Panc1 (cell line): ENCODE measurements at regions not wholly inside any gene's neighbourhood (a gene's known extent, or its start where the extent isn't known, plus 50 kb on each side); places are given as distances from the start of the nearest gene placed in this dataset.
A peak's percentile ranks its signal among the peaks of the same experiment; 100 is the strongest.

ENCODE experiments used
- ATAC-seq: fragments of 200-7000 bp; cut with Tn5 transposase; 2 replicates; pipeline ENCODE4 v1.9.1; 2020; ENCODE audit warnings: mild to moderate bottlenecking, moderate library complexity
- BruUV-seq: library from RNA; stranded (reverse); fragments of 400-500 nt; replicated peaks from 2 replicates; lab custom pipeline; 2021; lab: Mats Ljungman, UMichigan
- CTCF ChIA-PET: fragments of 300-600 bp; sonication (Branson Sonifier 250); formaldehyde crosslinking; loops from one replicate; lab custom pipeline; 2022; ENCODE audit warnings: antibody characterized with exemption; lab: Charles Lee
- POLR2A ChIA-PET: fragments of 300-600 bp; sonication (Branson Sonifier 250); formaldehyde crosslinking; loops from one replicate; lab custom pipeline; 2022; ENCODE audit warnings: antibody characterized with exemption; lab: Charles Lee
- DNase-seq: peaks from one replicate; pipeline ENCODE4 v3.0.0-alpha.2; 2010; ENCODE audit warnings: low read depth, low spot score
- H3K27ac ChIP-seq: 2 replicates; pipeline ENCODE4 v1.5.1; 2011; ENCODE audit warnings: mild to moderate bottlenecking, low read length, inconsistent platforms
- H3K27me3 ChIP-seq: fragments of 200-500 bp; sonication (Bioruptor generic); 2 replicates; pipeline ENCODE4 v1.6.0; 2014; ENCODE audit warnings: low read length, inconsistent platforms; ENCODE audit not compliant: control insufficient read depth, insufficient read depth
- H3K36me3 ChIP-seq: fragments of 200-500 bp; sonication (Bioruptor generic); 2 replicates; pipeline ENCODE4 v1.5.1; 2014; ENCODE audit warnings: inconsistent platforms, mild to moderate bottlenecking, low read length, moderate library complexity; ENCODE audit not compliant: control insufficient read depth, insufficient read depth
- H3K4me1 ChIP-seq: 2 replicates; pipeline ENCODE4 v1.5.1; 2011; ENCODE audit warnings: inconsistent platforms, mild to moderate bottlenecking, low read length, moderate library complexity; ENCODE audit not compliant: control insufficient read depth, insufficient read depth
- H3K4me3 ChIP-seq, 2 experiments: 2 replicates each; pipeline ENCODE4 v1.5.1; 2011 to 2012; ENCODE audit warnings: low read depth in 2 of 2, low read length in 2 of 2, mild to moderate bottlenecking in 2 of 2, inconsistent platforms in 1 of 2, moderate library complexity in 1 of 2
- H3K9me3 ChIP-seq: fragments of 200-500 bp; sonication (Bioruptor generic); 2 replicates; pipeline ENCODE4 v1.5.1; 2014; ENCODE audit warnings: low read depth, mild to moderate bottlenecking, inconsistent platforms, low read length, moderate library complexity; ENCODE audit not compliant: control insufficient read depth, insufficient read depth
- CTCF ChIP-seq: fragments of 450-650 bp; IDR thresholded peaks from 2 replicates; pipeline ENCODE4 v1.5.1; 2017; ENCODE audit warnings: mild to moderate bottlenecking
- POLR2AphosphoS5 ChIP-seq: IDR thresholded peaks from 2 replicates; pipeline ENCODE4 v1.6.1; 2012; ENCODE audit warnings: mild to moderate bottlenecking, low read depth, low read length, moderate library complexity
- SIN3A ChIP-seq: IDR thresholded peaks from 2 replicates; pipeline ENCODE4 v1.6.1; 2012; ENCODE audit warnings: low read depth, mild to moderate bottlenecking, low read length, moderate library complexity, borderline replicate concordance; ENCODE audit not compliant: insufficient read depth
- TCF7L2 ChIP-seq: IDR thresholded peaks from 2 replicates; pipeline ENCODE4 v1.6.1; 2011; ENCODE audit warnings: mild to moderate bottlenecking, low read depth, low read length, inconsistent platforms
- in situ Hi-C: cut with HindIII; loops from 2 replicates; pipeline ENCODE4 v1.10.0; 2016; ENCODE audit warnings: low sequenced_read_pairs, low pct_unique_long_range_greater_than_20kb
- intact Hi-C: fragments of 100-400 bp; cut with micrococcal nuclease; formaldehyde crosslinking; loops from one replicate; pipeline ENCODE4 v1.10.0; 2022; ENCODE audit not compliant: unreplicated experiment
- TF ChIP-seq, protein P1 (sequence below), 2 experiments: IDR thresholded peaks; 2 replicates each; pipeline ENCODE4 v1.6.1; 2011 to 2012; ENCODE audit warnings: low read depth in 2 of 2, control low read depth in 1 of 2, low read length in 1 of 2, mild to moderate bottlenecking in 1 of 2, moderate library complexity in 1 of 2; ENCODE audit not compliant: insufficient read depth in 1 of 2

- no TSS peak for BruUV-seq
- ChIA-PET POLR2A (no interaction called here), CTCF (no interaction called here)
- no peak overlapping the region for H3K27ac ChIP-seq
- TF ChIP-seq, protein P1, sequence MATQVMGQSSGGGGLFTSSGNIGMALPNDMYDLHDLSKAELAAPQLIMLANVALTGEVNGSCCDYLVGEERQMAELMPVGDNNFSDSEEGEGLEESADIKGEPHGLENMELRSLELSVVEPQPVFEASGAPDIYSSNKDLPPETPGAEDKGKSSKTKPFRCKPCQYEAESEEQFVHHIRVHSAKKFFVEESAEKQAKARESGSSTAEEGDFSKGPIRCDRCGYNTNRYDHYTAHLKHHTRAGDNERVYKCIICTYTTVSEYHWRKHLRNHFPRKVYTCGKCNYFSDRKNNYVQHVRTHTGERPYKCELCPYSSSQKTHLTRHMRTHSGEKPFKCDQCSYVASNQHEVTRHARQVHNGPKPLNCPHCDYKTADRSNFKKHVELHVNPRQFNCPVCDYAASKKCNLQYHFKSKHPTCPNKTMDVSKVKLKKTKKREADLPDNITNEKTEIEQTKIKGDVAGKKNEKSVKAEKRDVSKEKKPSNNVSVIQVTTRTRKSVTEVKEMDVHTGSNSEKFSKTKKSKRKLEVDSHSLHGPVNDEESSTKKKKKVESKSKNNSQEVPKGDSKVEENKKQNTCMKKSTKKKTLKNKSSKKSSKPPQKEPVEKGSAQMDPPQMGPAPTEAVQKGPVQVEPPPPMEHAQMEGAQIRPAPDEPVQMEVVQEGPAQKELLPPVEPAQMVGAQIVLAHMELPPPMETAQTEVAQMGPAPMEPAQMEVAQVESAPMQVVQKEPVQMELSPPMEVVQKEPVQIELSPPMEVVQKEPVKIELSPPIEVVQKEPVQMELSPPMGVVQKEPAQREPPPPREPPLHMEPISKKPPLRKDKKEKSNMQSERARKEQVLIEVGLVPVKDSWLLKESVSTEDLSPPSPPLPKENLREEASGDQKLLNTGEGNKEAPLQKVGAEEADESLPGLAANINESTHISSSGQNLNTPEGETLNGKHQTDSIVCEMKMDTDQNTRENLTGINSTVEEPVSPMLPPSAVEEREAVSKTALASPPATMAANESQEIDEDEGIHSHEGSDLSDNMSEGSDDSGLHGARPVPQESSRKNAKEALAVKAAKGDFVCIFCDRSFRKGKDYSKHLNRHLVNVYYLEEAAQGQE (IDR thresholded peaks at IDR 0.05; ENCODE audit: insufficient read depth in 1 of 2, low read depth in 2 of 2, low read length in 1 of 2) = no peak
- no peak for TF ChIP-seq CTCF
- TF ChIP-seq SIN3A = no peak
- TF ChIP-seq TCF7L2 = no peak
- no peak for TF ChIP-seq POLR2AphosphoS5
- H3K4me3 ChIP-seq = no peak overlapping the region
- intact Hi-C loops (no loop called here), in situ Hi-C loops (no loop called here)
- H3K27me3 ChIP-seq = no peaks in the 10 kb centered on the region
- DNase-seq = no peak
- no peak for ATAC-seq
- H3K9me3 ChIP-seq = no peaks in the 10 kb centered on the region
- no peaks in the 10 kb centered on the region for H3K36me3 ChIP-seq
- H3K4me1 ChIP-seq = no peaks in the 10 kb centered on the region
These were observed 128.2 kb upstream of the C1QTNF7 start for GRCh38 chr4:15299627-15300026.

DNA sequence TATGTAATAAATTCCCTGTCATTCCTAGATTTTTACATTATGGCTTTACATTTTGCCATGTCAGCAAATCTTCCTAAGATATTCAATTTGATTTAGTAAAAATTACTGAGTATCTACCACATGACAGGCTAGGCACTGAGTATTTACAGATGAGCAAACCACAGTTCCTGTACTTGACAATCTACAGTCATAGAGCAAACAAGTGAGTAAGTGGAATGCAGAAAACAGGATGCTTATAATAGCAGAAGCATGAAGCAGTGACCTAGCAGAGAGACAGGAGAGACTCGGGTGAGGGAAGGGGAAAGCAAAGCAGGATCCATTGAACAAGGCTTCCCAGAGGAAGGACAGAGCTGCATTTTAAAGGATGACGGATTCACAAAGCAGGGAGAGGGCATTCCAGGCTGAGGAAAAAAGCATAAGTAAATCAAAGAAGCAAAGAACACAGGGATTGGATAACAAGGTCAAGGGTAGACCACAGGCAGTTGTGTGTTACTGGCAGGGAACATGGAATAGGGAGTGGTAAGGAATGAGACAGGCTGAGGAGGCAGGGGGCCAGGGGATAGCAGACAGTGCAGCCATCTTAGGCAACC lies 124.7 kb upstream of the C1QTNF7 start:
- ATAC-seq (no peak), DNase-seq (peak; percentile 33)
- Histone ChIP-seq H3K36me3 (no peaks in the 10 kb centered on the region), H3K27ac (no peak overlapping the region), H3K9me3 (no peaks in the 10 kb centered on the region), H3K4me3 (no peak overlapping the region), H3K4me1 (no peaks in the 10 kb centered on the region), H3K27me3 (no peaks in the 10 kb centered on the region)
- TF ChIP-seq, protein P1 (IDR thresholded peaks at IDR 0.05; ENCODE audit: insufficient read depth in 1 of 2, low read depth in 2 of 2, low read length in 1 of 2) = no peak
- no peak for TF ChIP-seq POLR2AphosphoS5
- TF ChIP-seq SIN3A = no peak
- no peak for TF ChIP-seq CTCF
- no peak for TF ChIP-seq TCF7L2
- CTCF ChIA-PET = interaction anchor here (0.6 kb wide), 1 partner anchor 1402 kb away, joined by 4 read pairs; no protein-coding TSS in a partner anchor
- intact Hi-C loops (no loop called here), in situ Hi-C loops (no loop called here)
- POLR2A ChIA-PET = no interaction called here
- BruUV-seq = no TSS peak
